C4-2B (cell line): ENCODE measurements at regions not wholly inside any gene's neighbourhood (a gene's known extent, or its start where the extent isn't known, plus 50 kb on each side); places are given as distances from the start of the nearest gene placed in this dataset.
"Not testable (repeated sequence)": the region's sequence is repeated elsewhere in the genome, so short reads cannot be mapped to it uniquely, and the experiment has no call there.

Experiments
- ZFX ChIP-seq: fragments of 450-650 bp; IDR thresholded peaks from 2 replicates; pipeline ENCODE4 v1.6.1; 2017
- TF ChIP-seq, protein P1 (sequence below): fragments of 450-650 bp; conservative IDR thresholded peaks from 2 replicates; pipeline ENCODE4 v1.5.1; 2017; ENCODE audit warnings: mild to moderate bottlenecking

GRCh38 chr1:41965-42466, 409.5 kb downstream of the OR4F29 start:
- TF ChIP-seq, protein P1, sequence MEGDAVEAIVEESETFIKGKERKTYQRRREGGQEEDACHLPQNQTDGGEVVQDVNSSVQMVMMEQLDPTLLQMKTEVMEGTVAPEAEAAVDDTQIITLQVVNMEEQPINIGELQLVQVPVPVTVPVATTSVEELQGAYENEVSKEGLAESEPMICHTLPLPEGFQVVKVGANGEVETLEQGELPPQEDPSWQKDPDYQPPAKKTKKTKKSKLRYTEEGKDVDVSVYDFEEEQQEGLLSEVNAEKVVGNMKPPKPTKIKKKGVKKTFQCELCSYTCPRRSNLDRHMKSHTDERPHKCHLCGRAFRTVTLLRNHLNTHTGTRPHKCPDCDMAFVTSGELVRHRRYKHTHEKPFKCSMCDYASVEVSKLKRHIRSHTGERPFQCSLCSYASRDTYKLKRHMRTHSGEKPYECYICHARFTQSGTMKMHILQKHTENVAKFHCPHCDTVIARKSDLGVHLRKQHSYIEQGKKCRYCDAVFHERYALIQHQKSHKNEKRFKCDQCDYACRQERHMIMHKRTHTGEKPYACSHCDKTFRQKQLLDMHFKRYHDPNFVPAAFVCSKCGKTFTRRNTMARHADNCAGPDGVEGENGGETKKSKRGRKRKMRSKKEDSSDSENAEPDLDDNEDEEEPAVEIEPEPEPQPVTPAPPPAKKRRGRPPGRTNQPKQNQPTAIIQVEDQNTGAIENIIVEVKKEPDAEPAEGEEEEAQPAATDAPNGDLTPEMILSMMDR, result not testable (repeated sequence)
- TF ChIP-seq ZFX, result not testable (repeated sequence)
